ENCODE measurements at regions not wholly inside any gene's neighbourhood (a gene's known extent, or its start where the extent isn't known, plus 50 kb on each side); places are given as distances from the start of the nearest gene placed in this dataset.
A peak's percentile ranks its signal among the peaks of the same experiment; 100 is the strongest.

GRCh38 chr13:29901710-29902631 lies 51.6 kb upstream of the UBL3 start:
- Histone ChIP-seq H3K27ac (peak overlapping the region; percentile 64 to 76 (median 70)), H3K9me3 (no peaks in the 10 kb centered on the region), H3K4me3 (peak overlapping the region in 1 of 4 donors; percentile 8), H3K4me1 (peaks cover 5 to 45% (median 26%) of the 10 kb centered on the region in 4 donors), H3K27me3 (no peaks in the 10 kb centered on the region), H3K36me3 (no peaks in the 10 kb centered on the region)
- TF ChIP-seq POLR2AphosphoS5 (IDR thresholded peaks at IDR 0.05) (peak in 1 of 3 donors; percentile 11), CTCF (IDR thresholded peaks at IDR 0.05) (no peak), POLR2A (IDR thresholded peaks at IDR 0.05) (no peak), EP300 (IDR thresholded peaks at IDR 0.05; ENCODE audit: low read depth) (peak; percentile 6)
- intact Hi-C loops (cut with DNase I; ENCODE audit: low total_unique reads) (no loop called here), in situ Hi-C loops (cut with MboI; ENCODE audit: low pct_ligation_motif_present in 1 of 4, low pct_unique_long_range_greater_than_20kb in 1 of 4, low sequenced_read_pairs in 3 of 4) (loop anchor here in 1 of 4 donors (25.0 kb wide), 1 partner anchor 115 kb away; no protein-coding TSS in a partner anchor)
- peak; percentile 49 for DNase-seq
- 42 to 45% methylated on average over 9 to 11 of the region's 11 CpGs for WGBS, 2 donors (ENCODE audit: low coverage in 1 of 2)

All from transverse colon (tissue), 4 donors.